Coronary artery (tissue), 2 donors: ENCODE measurements at regions not wholly inside any gene's neighbourhood (a gene's known extent, or its start where the extent isn't known, plus 50 kb on each side); places are given as distances from the start of the nearest gene placed in this dataset.
A peak's percentile ranks its signal among the peaks of the same experiment; 100 is the strongest.
"Not testable (repeated sequence)": the region's sequence is repeated elsewhere in the genome, so short reads cannot be mapped to it uniquely, and the experiment has no call there.

Experiments
- DNase-seq: peaks from one replicate; pipeline ENCODE4 v3.0.0-alpha.2; 2017; ENCODE audit warnings: low spot score
- H3K27ac ChIP-seq, 2 donors: fragments of 200-600 bp; sonication (generic); one replicate each; pipeline ENCODE4 v1.5.1; 2016 to 2019
- H3K4me3 ChIP-seq: fragments of 200-600 bp; sonication (generic); 2 replicates; pipeline ENCODE4 v1.5.1; 2016; ENCODE audit warnings: mild to moderate bottlenecking, moderate library complexity
- TF ChIP-seq, protein P1 (sequence below): fragments of 200-600 bp; sonication (generic); IDR thresholded peaks from one replicate; pipeline ENCODE4 v1.5.1; 2019; ENCODE audit warnings: antibody characterized with exemption

DNA sequence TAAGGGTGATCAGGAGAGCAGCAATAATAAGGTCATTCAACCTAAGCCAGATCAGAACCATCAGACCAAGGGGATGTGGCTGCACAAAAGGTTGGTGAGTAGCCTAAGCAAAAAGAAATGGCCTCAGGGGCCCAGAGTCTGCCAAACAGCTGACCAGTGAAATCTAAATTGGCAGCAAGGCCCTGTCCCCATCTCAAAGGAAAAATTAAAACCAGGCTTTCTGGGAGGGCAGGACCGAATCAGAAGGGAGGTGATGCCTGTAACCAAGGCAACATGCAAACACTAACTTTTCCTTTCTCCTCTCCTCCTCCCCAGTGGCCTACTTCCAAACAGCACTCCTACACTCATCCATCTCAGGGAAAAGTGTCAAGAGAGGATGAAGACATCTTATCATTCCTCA lies 256.4 kb downstream of the NUAK1 start:
- peak overlapping the region in 1 of 2 donors; percentile 47 for H3K27ac ChIP-seq
- H3K4me3 ChIP-seq, result no peak overlapping the region
- TF ChIP-seq, protein P1, sequence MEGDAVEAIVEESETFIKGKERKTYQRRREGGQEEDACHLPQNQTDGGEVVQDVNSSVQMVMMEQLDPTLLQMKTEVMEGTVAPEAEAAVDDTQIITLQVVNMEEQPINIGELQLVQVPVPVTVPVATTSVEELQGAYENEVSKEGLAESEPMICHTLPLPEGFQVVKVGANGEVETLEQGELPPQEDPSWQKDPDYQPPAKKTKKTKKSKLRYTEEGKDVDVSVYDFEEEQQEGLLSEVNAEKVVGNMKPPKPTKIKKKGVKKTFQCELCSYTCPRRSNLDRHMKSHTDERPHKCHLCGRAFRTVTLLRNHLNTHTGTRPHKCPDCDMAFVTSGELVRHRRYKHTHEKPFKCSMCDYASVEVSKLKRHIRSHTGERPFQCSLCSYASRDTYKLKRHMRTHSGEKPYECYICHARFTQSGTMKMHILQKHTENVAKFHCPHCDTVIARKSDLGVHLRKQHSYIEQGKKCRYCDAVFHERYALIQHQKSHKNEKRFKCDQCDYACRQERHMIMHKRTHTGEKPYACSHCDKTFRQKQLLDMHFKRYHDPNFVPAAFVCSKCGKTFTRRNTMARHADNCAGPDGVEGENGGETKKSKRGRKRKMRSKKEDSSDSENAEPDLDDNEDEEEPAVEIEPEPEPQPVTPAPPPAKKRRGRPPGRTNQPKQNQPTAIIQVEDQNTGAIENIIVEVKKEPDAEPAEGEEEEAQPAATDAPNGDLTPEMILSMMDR, result no peak
- no peak for DNase-seq

DNA sequence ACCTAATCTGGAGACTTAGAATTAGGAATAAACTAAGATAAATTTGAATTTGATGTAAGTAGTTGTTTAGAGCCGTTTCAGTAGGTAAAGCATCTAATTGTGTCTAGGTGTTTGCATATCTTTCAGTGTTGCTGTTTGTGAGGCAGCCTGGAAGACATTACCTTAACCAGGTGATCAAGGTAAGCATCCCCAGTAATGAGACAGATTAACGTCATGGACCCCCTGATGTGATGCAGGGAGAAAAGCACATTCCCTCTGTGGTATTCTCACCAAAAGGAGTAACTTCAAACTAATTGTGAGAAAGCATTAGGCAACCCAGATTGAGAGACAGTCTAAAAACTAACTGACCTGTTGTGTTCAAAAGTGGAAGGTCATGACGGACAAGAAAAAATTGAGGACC lies 251.6 kb downstream of the NUAK1 start:
- DNase-seq, result no peak
- TF ChIP-seq, protein P1, result no peak
- Histone ChIP-seq H3K4me3 (no peak overlapping the region), H3K27ac (no peak overlapping the region)

DNA sequence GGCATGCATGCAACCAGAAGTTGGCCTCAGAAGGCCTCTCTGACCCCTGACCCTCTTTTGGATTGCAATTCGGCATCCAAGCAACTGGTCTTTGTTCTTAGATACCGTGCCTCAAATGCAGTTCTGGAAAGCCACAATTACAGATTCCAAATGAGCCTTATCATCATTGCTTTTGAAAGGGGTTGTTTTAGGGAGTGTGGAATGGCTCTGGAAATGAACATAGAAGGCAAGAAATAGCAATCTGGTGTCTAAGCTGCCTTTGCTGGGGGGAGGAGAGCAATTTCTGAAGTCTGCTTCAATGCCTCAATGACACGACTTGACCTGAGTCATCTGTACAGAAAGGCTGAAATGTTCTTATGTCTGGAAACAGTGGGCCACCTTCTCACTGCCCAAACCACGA lies 250.1 kb downstream of the NUAK1 start:
- TF ChIP-seq, protein P1, result no peak
- no peak for DNase-seq
- Histone ChIP-seq H3K27ac (no peak overlapping the region), H3K4me3 (no peak overlapping the region)

DNA sequence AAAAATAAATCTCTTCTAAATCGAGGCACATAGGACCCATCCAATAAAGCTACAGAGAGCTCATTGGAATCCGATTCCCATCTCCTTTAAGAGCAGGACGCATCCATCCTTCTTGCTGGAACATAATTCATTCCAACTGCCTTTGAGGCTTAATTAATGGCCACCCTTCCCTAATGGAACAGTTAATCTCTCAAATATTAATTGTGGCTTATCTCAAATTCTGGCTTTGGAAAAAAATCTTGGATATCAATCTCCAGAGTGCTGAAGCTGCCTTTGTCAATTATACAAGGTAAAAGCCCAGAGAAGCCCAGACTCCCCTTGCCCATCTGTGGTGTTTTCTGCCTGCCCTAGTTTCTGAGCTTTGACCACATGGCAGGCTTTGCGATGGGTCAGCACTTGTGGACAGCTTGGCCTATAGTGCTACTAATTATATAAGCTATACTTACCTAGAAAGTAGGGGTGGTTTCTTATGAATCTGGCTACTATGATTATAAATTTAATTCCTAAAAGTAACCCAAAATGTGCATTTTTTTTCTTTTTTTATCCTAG lies 246.3 kb downstream of the NUAK1 start:
- no peak for DNase-seq
- H3K4me3 ChIP-seq, result no peak overlapping the region
- TF ChIP-seq, protein P1, result no peak
- no peak overlapping the region for H3K27ac ChIP-seq

DNA sequence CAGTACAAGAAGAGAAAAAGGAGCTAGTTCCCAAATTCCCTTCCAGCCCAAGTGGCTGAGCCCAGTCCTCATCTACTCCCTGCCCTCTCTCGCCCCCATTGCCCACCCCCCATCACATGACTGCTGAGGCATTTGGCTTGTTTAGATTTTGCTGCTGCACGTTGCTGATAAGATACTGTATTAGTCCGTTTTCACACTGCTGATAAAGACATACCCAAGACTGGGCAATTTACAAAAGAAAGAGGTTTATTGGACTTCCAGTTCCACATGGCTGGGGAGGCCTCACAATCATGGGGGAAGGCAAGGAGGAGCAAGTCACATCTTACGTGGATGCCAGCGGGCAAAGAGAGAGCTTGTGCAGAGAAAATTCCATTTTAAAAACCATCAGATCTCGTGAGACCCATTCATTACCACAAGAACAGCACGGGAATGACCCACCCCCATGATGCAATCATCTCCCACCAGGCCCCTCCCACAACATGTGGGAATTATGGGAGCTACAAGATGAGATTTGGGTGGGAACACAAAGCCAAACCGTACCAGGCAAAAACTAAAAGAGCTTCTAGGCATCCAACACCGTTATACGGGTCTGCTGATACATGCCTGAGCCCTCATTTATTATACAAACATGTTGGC lies 243.4 kb downstream of the NUAK1 start:
- H3K27ac ChIP-seq, DNase-seq, H3K4me3 ChIP-seq: not testable (repeated sequence)

DNA sequence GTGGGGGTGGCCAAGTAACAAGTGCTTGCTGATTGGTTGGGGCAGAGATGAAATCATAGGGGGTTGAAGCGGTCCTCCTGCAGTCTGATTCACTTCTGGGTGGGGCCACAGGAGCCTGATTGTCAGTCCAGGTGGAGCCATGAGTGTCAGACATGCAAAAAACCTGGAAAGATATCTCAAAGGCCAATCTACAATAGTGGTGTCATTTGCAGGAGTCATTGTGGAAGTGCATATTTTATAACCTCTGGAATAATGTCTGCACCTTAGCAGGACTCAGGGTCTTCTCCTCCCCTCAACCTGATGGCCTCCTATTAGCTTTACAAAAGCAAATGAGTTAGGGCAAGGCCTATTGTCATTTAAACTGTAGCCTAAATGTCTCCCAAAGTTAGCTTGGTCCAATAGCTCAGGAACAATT lies 241.4 kb downstream of the NUAK1 start:
- DNase-seq, result no peak
- Histone ChIP-seq H3K4me3 (no peak overlapping the region), H3K27ac (no peak overlapping the region)
- TF ChIP-seq, protein P1, result no peak

DNA sequence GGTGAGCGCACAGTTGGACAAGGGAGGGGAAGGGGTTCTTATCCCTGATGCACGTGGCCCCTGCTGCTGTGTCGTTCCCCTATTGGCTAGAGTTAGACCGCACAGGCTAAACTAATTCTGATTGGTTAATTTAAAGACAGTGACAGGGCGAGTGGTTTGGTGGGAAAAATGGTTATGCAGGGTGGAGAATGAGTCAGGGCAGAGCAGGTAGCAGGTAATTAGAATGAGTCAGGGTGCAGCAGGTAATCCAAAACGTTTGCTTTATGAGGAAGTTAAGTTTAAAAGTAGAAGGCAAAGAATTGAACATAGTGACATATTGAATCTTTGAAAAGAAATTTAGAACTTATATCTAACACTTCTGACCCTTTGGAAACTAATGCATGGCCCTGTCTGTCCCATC lies 240.5 kb downstream of the NUAK1 start:
- not testable (repeated sequence) for DNase-seq, H3K27ac ChIP-seq, H3K4me3 ChIP-seq

DNA sequence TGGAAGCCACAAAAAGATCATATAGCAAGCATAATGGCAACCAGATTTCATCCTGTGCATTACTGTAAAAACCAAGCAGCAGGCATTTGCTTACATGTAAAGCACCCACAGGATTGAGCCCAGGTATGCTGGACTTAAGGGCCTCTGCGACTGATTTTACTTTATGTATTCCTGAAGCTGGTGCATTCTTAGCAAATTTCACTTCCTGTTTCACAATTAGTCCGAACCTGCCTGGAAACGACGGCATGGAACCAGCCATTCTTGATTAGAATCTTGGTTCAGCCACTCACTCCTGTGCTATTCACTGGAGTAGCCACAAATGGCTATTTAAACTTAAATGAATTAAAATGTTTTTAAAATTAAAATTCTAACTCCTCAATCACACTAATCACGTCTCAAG lies 239.2 kb downstream of the NUAK1 start:
- Histone ChIP-seq H3K27ac (no peak overlapping the region), H3K4me3 (no peak overlapping the region)
- TF ChIP-seq, protein P1, result no peak
- no peak for DNase-seq
